ENCODE measurements at regions not wholly inside any gene's neighbourhood (a gene's known extent, or its start where the extent isn't known, plus 50 kb on each side); places are given as distances from the start of the nearest gene placed in this dataset.

GRCh38 chr9:129332581-129332980, 154.5 kb upstream of the IER5L start:
- H3K18ac ChIP-seq (ENCODE audit: low read depth in 1 of 2, low read length in 2 of 2), result peak overlapping the region; percentile 65 to 78
- no peaks in the 10 kb centered on the region for H3K79me1 ChIP-seq (replicated peaks; ENCODE audit: low read length, poor library complexity, severe bottlenecking)
- H4K91ac ChIP-seq (ENCODE audit: low read length), result peak overlapping the region; percentile 90
- no peaks in the 10 kb centered on the region for H3K36me3 ChIP-seq (ENCODE audit: control insufficient read depth in 1 of 2, insufficient read depth in 2 of 2, low read depth in 1 of 2, low read length in 2 of 2)
- H4K8ac ChIP-seq (ENCODE audit: low read length), result peak overlapping the region; percentile 86
- peak overlapping the region; percentile 86 for H2BK120ac ChIP-seq (ENCODE audit: low read depth, low read length)
- no peak overlapping the region for H3K14ac ChIP-seq (ENCODE audit: low read length in 2 of 2)
- WGBS, result 83% methylated on average over 3 of the region's 4 CpGs
- H3K23ac ChIP-seq (ENCODE audit: low read length in 2 of 2), result no peak overlapping the region
- H3K4me1 ChIP-seq (ENCODE audit: control insufficient read depth, insufficient read depth, low read depth, low read length), result peaks cover 51% of the 10 kb centered on the region
- peak overlapping the region; percentile 85 for H3K27ac ChIP-seq (ENCODE audit: low read length, poor library complexity, severe bottlenecking)
- peak overlapping the region; percentile 99 for H2BK12ac ChIP-seq (ENCODE audit: low read length in 2 of 2)
- no peak for DNase-seq
- peak overlapping the region; percentile 97 for H2AK5ac ChIP-seq (ENCODE audit: low read length, severe bottlenecking)
- H3K4ac ChIP-seq (ENCODE audit: low read depth in 1 of 2, low read length in 2 of 2), result peak overlapping the region; percentile 61 to 84
- H2AFZ ChIP-seq (ENCODE audit: low read depth, low read length), result no peak overlapping the region
- H3K9ac ChIP-seq (ENCODE audit: low read length), result peak overlapping the region; percentile 55
- peaks cover 11% of the 10 kb centered on the region for H3K9me3 ChIP-seq (ENCODE audit: control insufficient read depth, low read length)
- no peak overlapping the region for H3K4me3 ChIP-seq (ENCODE audit: insufficient read depth in 1 of 2, low read depth in 1 of 2, low read length in 2 of 2)
- no peaks in the 10 kb centered on the region for H3K27me3 ChIP-seq (ENCODE audit: control insufficient read depth in 1 of 2, insufficient read depth in 1 of 2, low read length in 2 of 2)
- peak overlapping the region; percentile 86 for H2BK5ac ChIP-seq (ENCODE audit: low read depth, low read length, poor library complexity, severe bottlenecking)
- H2BK15ac ChIP-seq (ENCODE audit: low read depth, poor library complexity, severe bottlenecking), result peak overlapping the region; percentile 79
- no peak overlapping the region for H3K4me2 ChIP-seq (ENCODE audit: low read length, poor library complexity, severe bottlenecking)

DNA sequence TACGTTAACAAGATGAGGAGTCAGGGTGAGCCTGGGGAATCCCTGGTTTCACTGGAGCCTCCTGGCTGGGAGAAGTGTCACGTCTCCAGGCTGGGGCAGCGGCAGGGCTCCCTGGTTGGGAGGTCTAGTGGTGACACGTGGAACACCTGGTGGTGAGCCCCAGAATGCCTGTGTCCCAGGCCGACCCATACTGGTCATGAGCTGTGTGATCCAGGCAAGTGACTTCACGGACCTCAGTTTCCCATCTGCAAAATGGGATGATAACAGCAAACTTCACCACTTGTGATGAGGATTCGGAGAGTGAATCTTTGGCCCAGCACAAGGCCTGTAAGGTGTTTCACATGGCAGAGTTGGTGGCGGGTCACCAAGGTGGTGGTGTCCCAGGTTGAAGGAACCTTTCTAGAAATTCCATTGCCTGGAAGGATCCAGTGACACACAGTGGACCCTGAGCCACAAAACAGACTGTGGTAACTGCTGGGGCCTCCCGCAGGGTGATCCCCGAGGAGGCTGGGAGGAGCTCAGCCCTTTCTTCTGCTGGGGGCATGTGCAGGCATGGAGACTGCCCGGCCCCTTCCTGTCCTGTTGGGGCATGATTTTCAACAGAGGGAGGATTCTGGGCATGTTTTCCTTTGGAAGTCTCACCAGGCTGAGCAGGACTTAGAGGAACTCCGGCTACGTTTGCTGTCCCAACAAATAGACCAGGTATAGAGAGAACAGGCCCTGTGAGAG, 153.9 kb upstream of the IER5L start:
- H4K91ac ChIP-seq (ENCODE audit: low read length), result peak overlapping the region; percentile 58
- H3K14ac ChIP-seq (ENCODE audit: low read length in 2 of 2), result no peak overlapping the region
- WGBS, result 91% methylated on average over 13 of the region's 13 CpGs
- no peaks in the 10 kb centered on the region for H3K36me3 ChIP-seq (ENCODE audit: control insufficient read depth in 1 of 2, insufficient read depth in 2 of 2, low read depth in 1 of 2, low read length in 2 of 2)
- H3K4me2 ChIP-seq (ENCODE audit: low read length, poor library complexity, severe bottlenecking), result no peak overlapping the region
- H2AK5ac ChIP-seq (ENCODE audit: low read length, severe bottlenecking), result peak overlapping the region; percentile 71
- DNase-seq, result no peak
- peak overlapping the region; percentile 34 to 53 for H3K4ac ChIP-seq (ENCODE audit: low read depth in 1 of 2, low read length in 2 of 2)
- peak overlapping the region; percentile 86 for H2BK120ac ChIP-seq (ENCODE audit: low read depth, low read length)
- no peak overlapping the region for H3K23ac ChIP-seq (ENCODE audit: low read length in 2 of 2)
- peaks cover 44% of the 10 kb centered on the region for H3K4me1 ChIP-seq (ENCODE audit: control insufficient read depth, insufficient read depth, low read depth, low read length)
- no peaks in the 10 kb centered on the region for H3K79me1 ChIP-seq (replicated peaks; ENCODE audit: low read length, poor library complexity, severe bottlenecking)
- peak overlapping the region; percentile 86 for H2BK5ac ChIP-seq (ENCODE audit: low read depth, low read length, poor library complexity, severe bottlenecking)
- H3K27ac ChIP-seq (ENCODE audit: low read length, poor library complexity, severe bottlenecking), result peak overlapping the region; percentile 85
- no peak overlapping the region for H2AFZ ChIP-seq (ENCODE audit: low read depth, low read length)
- H3K9ac ChIP-seq (ENCODE audit: low read length), result peak overlapping the region; percentile 55
- H3K18ac ChIP-seq (ENCODE audit: low read depth in 1 of 2, low read length in 2 of 2), result peak overlapping the region; percentile 23 to 65
- no peaks in the 10 kb centered on the region for H3K27me3 ChIP-seq (ENCODE audit: control insufficient read depth in 1 of 2, insufficient read depth in 1 of 2, low read length in 2 of 2)
- peak overlapping the region; percentile 75 for H2BK15ac ChIP-seq (ENCODE audit: low read depth, poor library complexity, severe bottlenecking)
- peak overlapping the region; percentile 91 to 92 for H2BK12ac ChIP-seq (ENCODE audit: low read length in 2 of 2)
- H3K4me3 ChIP-seq (ENCODE audit: insufficient read depth in 1 of 2, low read depth in 1 of 2, low read length in 2 of 2), result no peak overlapping the region
- H4K8ac ChIP-seq (ENCODE audit: low read length), result peak overlapping the region; percentile 45
- H3K9me3 ChIP-seq (ENCODE audit: control insufficient read depth, low read length), result peaks cover 11% of the 10 kb centered on the region

- DNase-seq, result no peak
- Histone ChIP-seq H2BK120ac (ENCODE audit: low read depth, low read length) (no peak overlapping the region), H3K4me3 (ENCODE audit: insufficient read depth in 1 of 2, low read depth in 1 of 2, low read length in 2 of 2) (no peak overlapping the region), H3K23ac (ENCODE audit: low read length in 2 of 2) (no peak overlapping the region), H3K27me3 (ENCODE audit: control insufficient read depth in 1 of 2, insufficient read depth in 1 of 2, low read length in 2 of 2) (no peaks in the 10 kb centered on the region), H3K27ac (ENCODE audit: low read length, poor library complexity, severe bottlenecking) (no peak overlapping the region), H2BK5ac (ENCODE audit: low read depth, low read length, poor library complexity, severe bottlenecking) (no peak overlapping the region), H2BK15ac (ENCODE audit: low read depth, poor library complexity, severe bottlenecking) (no peak overlapping the region), H2AK5ac (ENCODE audit: low read length, severe bottlenecking) (peak overlapping the region; percentile 27), H3K79me1 (replicated peaks; ENCODE audit: low read length, poor library complexity, severe bottlenecking) (no peaks in the 10 kb centered on the region), H2AFZ (ENCODE audit: low read depth, low read length) (no peak overlapping the region), H3K4me2 (ENCODE audit: low read length, poor library complexity, severe bottlenecking) (no peak overlapping the region), H3K14ac (ENCODE audit: low read length in 2 of 2) (no peak overlapping the region), H2BK12ac (ENCODE audit: low read length in 2 of 2) (peak overlapping the region in 1 of 2 experiments; percentile 55), H3K18ac (ENCODE audit: low read depth in 1 of 2, low read length in 2 of 2) (no peak overlapping the region), H3K36me3 (ENCODE audit: control insufficient read depth in 1 of 2, insufficient read depth in 2 of 2, low read depth in 1 of 2, low read length in 2 of 2) (no peaks in the 10 kb centered on the region), H3K4me1 (ENCODE audit: control insufficient read depth, insufficient read depth, low read depth, low read length) (peaks cover 41% of the 10 kb centered on the region), H3K4ac (ENCODE audit: low read depth in 1 of 2, low read length in 2 of 2) (peak overlapping the region in 1 of 2 experiments; percentile 33), H4K8ac (ENCODE audit: low read length) (no peak overlapping the region), H3K9ac (ENCODE audit: low read length) (no peak overlapping the region), H4K91ac (ENCODE audit: low read length) (peak overlapping the region; percentile 10), H3K9me3 (ENCODE audit: control insufficient read depth, low read length) (peaks cover 11% of the 10 kb centered on the region)
- 97% methylated on average over 4 of the region's 4 CpGs for WGBS
Measured at GRCh38 chr9:129331493-129331765, 153.4 kb upstream of the IER5L start.

DNA sequence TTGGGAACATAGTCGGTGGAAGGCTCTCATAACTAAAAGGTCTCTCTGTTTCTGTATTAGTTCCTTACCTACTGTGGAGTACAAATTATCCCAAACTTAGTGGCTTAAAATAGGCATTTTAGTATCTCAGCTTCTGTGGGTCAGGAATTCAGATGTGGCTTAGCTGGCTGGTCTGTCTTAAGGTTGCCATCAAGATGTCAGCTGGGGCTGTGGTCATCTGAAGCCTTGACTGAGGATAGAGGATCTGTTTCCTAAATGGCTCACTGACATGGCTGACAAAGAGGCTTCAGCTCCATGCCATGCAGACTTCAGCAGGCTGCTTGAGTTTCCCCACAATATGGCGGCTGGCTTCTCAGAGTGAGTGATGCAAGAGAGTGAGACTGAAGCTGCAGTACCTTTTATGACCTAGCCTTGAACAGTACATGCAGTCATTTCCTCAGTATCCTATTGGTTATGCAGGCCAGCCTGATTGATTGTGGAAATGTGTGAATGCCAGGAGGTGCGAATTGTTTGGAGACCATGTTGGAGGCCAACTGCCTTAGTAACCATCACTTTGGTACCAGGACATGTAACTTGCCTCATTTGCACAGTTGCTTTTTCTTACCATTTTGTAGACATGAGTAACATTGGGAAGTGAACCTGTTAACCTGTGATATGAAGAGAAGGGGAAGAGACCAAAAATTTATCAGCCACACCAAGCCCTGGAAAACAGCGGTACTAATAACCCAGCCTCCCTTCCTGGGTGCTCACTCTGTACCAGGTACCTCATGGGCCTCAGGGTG, 152.8 kb upstream of the IER5L start:
- Histone ChIP-seq H3K4me1 (ENCODE audit: control insufficient read depth, insufficient read depth, low read depth, low read length) (peaks cover 37% of the 10 kb centered on the region), H2BK5ac (ENCODE audit: low read depth, low read length, poor library complexity, severe bottlenecking) (no peak overlapping the region), H3K27me3 (ENCODE audit: control insufficient read depth in 1 of 2, insufficient read depth in 1 of 2, low read length in 2 of 2) (no peaks in the 10 kb centered on the region), H3K27ac (ENCODE audit: low read length, poor library complexity, severe bottlenecking) (no peak overlapping the region), H4K91ac (ENCODE audit: low read length) (peak overlapping the region; percentile 10), H3K23ac (ENCODE audit: low read length in 2 of 2) (no peak overlapping the region), H3K4me2 (ENCODE audit: low read length, poor library complexity, severe bottlenecking) (no peak overlapping the region), H2AK5ac (ENCODE audit: low read length, severe bottlenecking) (peak overlapping the region; percentile 27), H3K4ac (ENCODE audit: low read depth in 1 of 2, low read length in 2 of 2) (peak overlapping the region in 1 of 2 experiments; percentile 33), H3K18ac (ENCODE audit: low read depth in 1 of 2, low read length in 2 of 2) (no peak overlapping the region), H4K8ac (ENCODE audit: low read length) (no peak overlapping the region), H2BK12ac (ENCODE audit: low read length in 2 of 2) (peak overlapping the region in 1 of 2 experiments; percentile 55), H2BK15ac (ENCODE audit: low read depth, poor library complexity, severe bottlenecking) (no peak overlapping the region), H3K9ac (ENCODE audit: low read length) (no peak overlapping the region), H3K14ac (ENCODE audit: low read length in 2 of 2) (no peak overlapping the region), H3K4me3 (ENCODE audit: insufficient read depth in 1 of 2, low read depth in 1 of 2, low read length in 2 of 2) (no peak overlapping the region), H3K36me3 (ENCODE audit: control insufficient read depth in 1 of 2, insufficient read depth in 2 of 2, low read depth in 1 of 2, low read length in 2 of 2) (no peaks in the 10 kb centered on the region), H2BK120ac (ENCODE audit: low read depth, low read length) (no peak overlapping the region), H3K9me3 (ENCODE audit: control insufficient read depth, low read length) (peaks cover 11% of the 10 kb centered on the region), H3K79me1 (replicated peaks; ENCODE audit: low read length, poor library complexity, severe bottlenecking) (no peaks in the 10 kb centered on the region), H2AFZ (ENCODE audit: low read depth, low read length) (no peak overlapping the region)
- WGBS, result 97% methylated on average over 2 of the region's 4 CpGs
- no peak for DNase-seq

Measured in mesenchymal stem cell (in vitro differentiated cells and primary cell).